ENCODE measurements at regions not wholly inside any gene's neighbourhood (a gene's known extent, or its start where the extent isn't known, plus 50 kb on each side); places are given as distances from the start of the nearest gene placed in this dataset.

GRCh38 chr12:93275589-93275988 is 102.1 kb upstream of the NUDT4 start:
- DNase-seq (ENCODE audit: low read depth in 4 of 4, low spot score in 3 of 4) = no peak

- DNase-seq (ENCODE audit: low read depth in 4 of 4, low spot score in 3 of 4) = peak in 1 of 4 donors; percentile 31
These were observed 97.9 kb upstream of the NUDT4 start for GRCh38 chr12:93279565-93280412.

DNA sequence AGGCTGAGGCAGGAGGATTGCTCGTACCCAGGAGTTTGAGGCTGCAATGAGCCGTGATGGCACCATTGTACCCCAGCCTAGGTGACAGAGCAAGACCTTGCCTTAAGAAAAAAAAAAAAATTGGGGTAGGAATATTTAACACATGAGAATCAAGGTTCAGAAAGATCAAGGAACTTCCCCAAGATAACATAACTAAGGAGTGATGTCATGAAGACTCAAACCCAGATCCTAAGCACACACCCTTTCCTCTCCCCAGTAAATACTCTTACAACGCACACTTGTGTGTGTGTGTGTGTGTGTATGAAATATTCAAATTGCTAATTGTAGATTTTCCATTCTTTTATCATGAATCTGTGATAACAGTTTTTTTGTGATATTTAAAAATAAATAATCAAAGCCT is 90.6 kb upstream of the NUDT4 start:
- DNase-seq (ENCODE audit: low read depth in 4 of 4, low spot score in 3 of 4) = no peak

DNA sequence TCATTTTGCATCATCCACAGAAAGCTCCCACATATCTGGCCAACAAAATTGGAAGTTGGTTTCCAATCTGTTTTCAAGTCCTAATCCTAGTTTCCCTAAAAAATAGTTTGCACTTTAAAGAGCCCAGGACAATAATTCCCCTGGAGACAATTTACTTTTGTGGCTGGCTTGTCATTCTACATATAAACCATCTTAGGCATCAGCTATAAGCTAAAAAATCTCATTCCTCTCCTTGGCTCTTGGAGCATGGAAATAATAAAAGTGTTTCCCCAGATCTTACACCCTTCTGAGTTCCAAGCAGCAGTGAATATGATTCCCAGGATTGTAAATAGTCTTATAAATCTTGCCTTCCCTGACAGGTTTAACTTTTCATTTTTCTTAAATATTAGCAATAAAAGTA is 89.1 kb upstream of the NUDT4 start:
- no peak for DNase-seq (ENCODE audit: low read depth in 4 of 4, low spot score in 3 of 4)

DNA sequence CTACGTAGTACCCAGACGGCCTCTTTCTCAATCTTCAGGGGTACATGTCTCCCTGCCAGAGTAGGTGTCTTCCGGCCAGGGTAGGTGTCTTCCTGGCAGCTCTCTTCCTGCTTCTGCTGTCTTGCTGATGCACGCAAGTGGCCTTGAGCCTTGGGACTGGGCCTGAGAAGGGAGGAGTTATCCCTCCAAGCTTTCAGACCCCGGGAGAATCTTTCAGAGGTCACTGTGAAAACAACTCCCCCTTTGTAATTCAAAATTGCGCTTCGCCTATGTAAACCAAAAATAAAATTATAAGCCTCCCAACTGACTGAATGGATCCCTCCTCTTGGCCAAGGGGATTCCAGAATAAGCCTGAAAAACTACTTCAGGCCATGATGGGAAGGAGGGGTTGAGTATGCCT is 87.3 kb upstream of the NUDT4 start:
- DNase-seq (ENCODE audit: low read depth in 4 of 4, low spot score in 3 of 4) = no peak

DNA sequence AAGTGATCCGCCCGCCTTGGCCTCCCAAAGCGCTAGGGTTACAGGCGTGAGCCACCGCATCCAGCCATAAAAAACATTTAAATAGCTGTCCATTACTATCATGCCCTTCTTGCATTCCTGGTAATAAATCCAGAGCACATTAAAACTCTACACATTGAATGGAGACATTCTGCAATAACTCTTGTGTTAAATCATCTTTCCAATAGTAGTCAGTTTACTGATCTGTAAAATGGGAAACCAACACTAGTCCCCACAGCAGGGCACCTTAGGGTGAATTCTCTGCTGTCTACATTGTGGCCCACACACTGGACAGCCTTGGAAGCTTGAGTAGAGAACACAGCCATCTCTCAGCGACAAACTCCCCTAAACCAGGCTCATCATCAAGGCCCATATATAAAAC is 85.5 kb upstream of the NUDT4 start:
- no peak for DNase-seq (ENCODE audit: low read depth in 4 of 4, low spot score in 3 of 4)

DNA sequence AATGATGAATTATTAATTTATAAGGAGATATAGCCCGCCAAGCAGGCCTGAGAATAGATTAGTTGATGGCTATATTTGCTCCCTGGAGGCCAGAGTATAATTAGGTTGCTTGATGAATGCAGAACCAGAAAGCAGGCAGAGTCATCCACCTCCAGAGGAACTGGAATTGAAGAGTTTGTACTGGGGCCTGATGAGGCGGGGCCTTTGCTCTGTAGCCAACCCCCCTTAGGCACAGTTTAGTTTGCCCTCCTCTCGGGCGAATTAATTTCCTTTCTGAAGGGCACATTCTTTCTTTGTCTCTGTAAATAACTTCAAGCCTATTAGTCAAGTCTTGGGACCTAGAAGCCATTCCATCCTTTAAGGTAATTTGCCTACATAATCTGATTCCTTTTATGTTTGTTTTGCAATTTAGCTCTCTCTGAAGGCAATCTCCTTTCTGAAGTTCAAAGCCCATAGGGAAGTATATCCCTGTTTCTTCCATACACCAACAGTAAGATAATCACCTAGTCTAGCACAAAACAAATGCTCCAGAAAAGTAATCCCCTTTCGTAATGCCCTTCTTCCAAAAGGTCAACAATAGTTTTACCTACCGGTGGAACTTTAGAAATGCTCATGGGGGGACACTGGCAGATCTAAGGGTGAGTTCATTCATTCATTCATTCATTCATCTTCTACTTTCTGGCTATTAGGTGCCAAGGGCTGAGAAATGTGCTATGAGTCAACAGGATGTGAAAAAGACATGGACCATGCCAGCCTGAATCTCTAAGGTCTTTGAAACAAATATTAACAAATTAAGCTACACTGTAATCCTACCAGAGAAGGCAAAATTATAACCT is 84.8 kb upstream of the NUDT4 start:
- DNase-seq (ENCODE audit: low read depth in 4 of 4, low spot score in 3 of 4) = no peak

DNA sequence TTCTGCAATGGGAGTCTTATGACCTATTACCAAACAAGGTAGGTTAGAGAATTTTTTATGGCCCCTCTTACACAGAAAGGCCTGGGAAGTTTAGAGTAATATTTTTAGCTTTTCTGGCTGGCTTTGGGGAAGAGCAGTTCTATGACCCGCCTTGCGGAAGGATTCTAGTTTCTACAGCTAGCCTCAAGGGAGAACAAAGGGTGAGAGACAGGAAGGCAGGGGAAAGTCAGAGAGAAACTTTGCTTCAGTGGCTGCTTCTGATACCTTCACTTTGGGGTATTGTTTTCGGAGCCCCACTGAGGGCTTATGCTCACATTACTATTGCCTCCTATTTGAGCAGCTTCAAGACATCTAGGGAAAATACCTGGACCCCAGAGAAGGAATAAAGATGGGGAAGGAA is 80.7 kb upstream of the NUDT4 start:
- no peak for DNase-seq (ENCODE audit: low read depth in 4 of 4, low spot score in 3 of 4)

GRCh38 chr12:93297536-93297935 is 80.2 kb upstream of the NUDT4 start:
- DNase-seq (ENCODE audit: low read depth in 4 of 4, low spot score in 3 of 4) = no peak

GRCh38 chr12:93299262-93299846 is 78.4 kb upstream of the NUDT4 start:
- no peak for DNase-seq (ENCODE audit: low read depth in 4 of 4, low spot score in 3 of 4)

GRCh38 chr12:93300611-93301021 is 77.1 kb upstream of the NUDT4 start:
- DNase-seq (ENCODE audit: low read depth in 4 of 4, low spot score in 3 of 4) = no peak

- no peak for DNase-seq (ENCODE audit: low read depth in 4 of 4, low spot score in 3 of 4)
These were observed 75.1 kb upstream of the NUDT4 start for GRCh38 chr12:93302331-93303229.

- DNase-seq (ENCODE audit: low read depth in 4 of 4, low spot score in 3 of 4) = no peak
These were observed 71.1 kb upstream of the NUDT4 start for GRCh38 chr12:93306636-93307035.

GRCh38 chr12:93308281-93308680 is 69.4 kb upstream of the NUDT4 start:
- no peak for DNase-seq (ENCODE audit: low read depth in 4 of 4, low spot score in 3 of 4)

GRCh38 chr12:93311827-93312226 is 65.9 kb upstream of the NUDT4 start:
- no peak for DNase-seq (ENCODE audit: low read depth in 4 of 4, low spot score in 3 of 4)

GRCh38 chr12:93314177-93314497 is 63.6 kb upstream of the NUDT4 start:
- no peak for DNase-seq (ENCODE audit: low read depth in 4 of 4, low spot score in 3 of 4)

DNA sequence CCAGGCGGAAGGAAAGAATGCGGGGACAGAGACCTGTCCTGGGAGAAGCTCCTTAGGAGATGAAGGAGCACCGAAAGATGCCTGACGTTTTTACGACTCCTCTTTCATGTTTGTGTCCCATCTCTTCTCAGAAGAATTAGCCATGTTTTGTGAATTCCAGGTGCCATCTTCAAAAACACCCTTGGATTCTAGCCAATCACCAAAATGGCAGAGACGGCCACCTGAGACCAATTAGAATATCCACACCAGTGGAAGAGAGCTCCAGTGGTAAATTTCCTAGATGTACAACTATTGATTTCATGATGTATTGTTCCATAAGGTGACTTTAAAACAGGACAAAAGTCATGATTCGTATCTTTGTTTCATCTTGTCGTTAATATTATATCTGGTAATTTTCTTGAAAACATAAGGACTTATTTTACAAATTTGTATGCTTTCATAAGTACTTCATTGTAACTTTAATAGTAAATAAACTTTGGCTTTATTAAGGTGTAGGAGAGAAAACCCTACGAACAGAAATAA is 62.3 kb upstream of the NUDT4 start:
- no peak for DNase-seq (ENCODE audit: low read depth in 4 of 4, low spot score in 3 of 4)

DNA sequence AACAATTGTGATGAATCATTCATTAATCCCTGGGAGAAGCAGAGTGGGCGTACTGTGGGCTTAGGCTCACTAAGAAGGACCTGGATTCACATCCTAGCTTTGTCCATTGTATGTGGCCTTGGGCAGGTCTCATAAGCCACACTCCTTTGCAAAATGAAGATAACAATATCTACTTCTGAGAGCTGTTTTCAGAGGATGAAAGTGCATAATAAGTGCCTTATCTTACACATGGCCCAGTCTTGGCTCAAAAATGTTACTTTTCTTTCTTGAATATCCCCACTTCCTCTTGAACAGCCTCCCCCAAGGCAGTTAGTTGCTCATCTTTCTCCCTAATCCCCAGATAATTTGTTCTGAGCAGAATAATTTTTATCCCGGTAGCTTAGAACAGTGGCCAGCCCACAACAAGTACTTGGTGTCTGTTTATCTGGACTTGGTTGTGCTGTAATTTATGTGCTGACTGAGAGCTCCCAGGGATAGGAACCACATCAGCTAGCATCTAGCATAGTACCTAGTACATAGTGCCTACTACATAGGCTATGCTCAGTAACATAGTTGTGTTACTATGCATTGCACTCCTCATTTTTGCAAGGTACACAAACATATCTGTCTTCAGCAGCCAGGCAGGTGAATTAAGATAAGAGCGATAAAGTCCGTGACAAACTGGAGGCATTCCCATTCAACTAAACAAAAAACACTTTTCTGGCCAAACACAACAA is 61.7 kb upstream of the NUDT4 start:
- DNase-seq (ENCODE audit: low read depth in 4 of 4, low spot score in 3 of 4) = no peak

- DNase-seq (ENCODE audit: low read depth in 4 of 4, low spot score in 3 of 4) = no peak
These were observed 61.1 kb upstream of the NUDT4 start for GRCh38 chr12:93316623-93316971.

DNA sequence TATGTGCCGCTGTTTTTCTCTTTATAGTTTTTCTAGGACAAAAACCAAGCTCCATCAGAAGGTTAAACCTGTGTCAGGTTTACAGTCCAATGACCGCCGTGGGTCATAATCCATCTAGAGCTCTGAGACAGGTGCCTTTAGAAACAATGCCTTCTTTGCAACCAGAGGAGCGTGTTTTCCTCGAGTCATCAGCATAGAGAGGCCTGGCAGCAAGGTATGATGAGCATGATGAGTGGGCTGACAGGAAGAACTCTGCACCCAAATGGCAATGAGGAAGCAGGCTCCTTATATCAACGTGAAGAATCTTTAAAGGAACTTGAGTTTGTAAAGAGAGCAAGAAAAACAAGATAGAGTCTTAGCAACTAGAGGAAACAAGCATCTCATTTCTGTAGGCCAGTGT is 60.5 kb upstream of the NUDT4 start:
- DNase-seq (ENCODE audit: low read depth in 4 of 4, low spot score in 3 of 4) = no peak
